Adrenal gland (tissue), 9 donors: ENCODE measurements at regions not wholly inside any gene's neighbourhood (a gene's known extent, or its start where the extent isn't known, plus 50 kb on each side); places are given as distances from the start of the nearest gene placed in this dataset.

Experiments used
- DNase-seq, 7 donors: peaks; one replicate each; pipeline ENCODE4 v3.0.0-alpha.2; 2019 to 2020
- H3K27ac ChIP-seq, 5 donors: fragments of 200-600 bp; sonication (generic) in 4 of 5; 1 replicate in 3 of 5; 2 replicates in 2 of 5; pipeline versions ENCODE4 v1.5.1 to v1.8.0; 2016 to 2020; ENCODE audit warnings: mild to moderate bottlenecking in 1 of 5
- H3K27me3 ChIP-seq: fragments of 200-600 bp; 2 replicates; pipeline ENCODE4 v1.8.0; 2021
- H3K36me3 ChIP-seq, 2 donors: fragments of 200-600 bp; replicated peaks in 1 of 2; 1 replicate in 1 of 2; 2 replicates in 1 of 2; pipeline versions ENCODE4 v1.5.1 to v1.8.0; 2018 to 2022
- H3K4me1 ChIP-seq, 2 donors: fragments of 200-600 bp; replicated peaks in 1 of 2; 1 replicate in 1 of 2; 2 replicates in 1 of 2; pipeline versions ENCODE4 v1.5.1 to v1.8.0; 2018 to 2021
- H3K4me3 ChIP-seq, 4 donors: fragments of 200-600 bp; sonication (generic) in 3 of 4; one replicate each; pipeline ENCODE4 v1.5.1; 2016 to 2018
- H3K9me3 ChIP-seq, 3 donors: fragments of 200-600 bp; sonication (generic) in 1 of 3; replicated peaks in 1 of 3; 1 replicate in 2 of 3; 2 replicates in 1 of 3; pipeline versions ENCODE4 v1.5.1 to v1.8.0; 2016 to 2021
- POLR2A ChIP-seq, 2 donors: fragments of 450-650 bp; IDR thresholded peaks; one replicate each; pipeline ENCODE4 v1.6.1; 2017; ENCODE audit warnings: antibody characterized with exemption in 2 of 2, mild to moderate bottlenecking in 2 of 2, moderate library complexity in 1 of 2
- WGBS, 4 donors: extraction: QIAGEN DNeasy Blood & Tissue Kit in 2 of 4; methylation state at CpG; one replicate each; pipeline versions ENCODE4 v1.1.5 to v1.1.7; 2013 to 2017; 5-methylcytosine and 5-hydroxymethylcytosine counted together
- intact Hi-C, 2 donors: fragments of 100-400 bp; cut with DNase I; formaldehyde crosslinking; loops; one replicate each; pipeline versions ENCODE4 v1.14.1 to v1.15.0; 2022 to 2023
- TF ChIP-seq, protein P1 (sequence below), 6 experiments: fragments of 450-650 bp in 4 of 6; fragments of 200-600 bp in 2 of 6; sonication (generic) in 1 of 6; IDR thresholded peaks; 1 replicate in 5 of 6; 2 replicates in 1 of 6; pipeline versions ENCODE4 v1.5.1 to v1.8.0; 2016 to 2021; ENCODE audit warnings: antibody characterized with exemption in 6 of 6, mild to moderate bottlenecking in 2 of 6, moderate library complexity in 1 of 6
- donor health status: healthy with polysubstance abuse.
- donor health status: Bipolar disorder and iron deficiency.
- donor health status: DM: yes; HTN: yes; CAD: no.
- donor health status: DM: no; HTN: no; CAD: no.
- donor health status: DM: no; HTN: no; CAD: no.

DNA sequence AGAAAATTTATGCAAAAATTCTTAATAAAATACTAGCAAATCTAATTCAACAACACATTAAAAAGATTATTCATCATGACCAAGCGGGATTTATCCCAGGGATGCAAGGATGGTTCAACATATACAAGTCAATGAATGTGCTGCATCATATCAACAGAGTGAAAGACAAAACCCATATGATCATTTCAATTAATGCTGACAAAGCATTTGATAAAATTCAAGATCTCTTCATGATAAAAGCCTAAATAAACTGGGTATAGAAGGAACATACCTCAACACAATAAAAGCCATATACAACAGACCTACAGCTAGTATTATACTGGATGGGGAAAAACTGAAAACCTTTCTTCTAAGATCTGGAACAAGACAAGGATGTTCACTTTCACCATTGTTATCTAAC is 89.7 kb downstream of the KBTBD8 start:
- TF ChIP-seq, protein P1, sequence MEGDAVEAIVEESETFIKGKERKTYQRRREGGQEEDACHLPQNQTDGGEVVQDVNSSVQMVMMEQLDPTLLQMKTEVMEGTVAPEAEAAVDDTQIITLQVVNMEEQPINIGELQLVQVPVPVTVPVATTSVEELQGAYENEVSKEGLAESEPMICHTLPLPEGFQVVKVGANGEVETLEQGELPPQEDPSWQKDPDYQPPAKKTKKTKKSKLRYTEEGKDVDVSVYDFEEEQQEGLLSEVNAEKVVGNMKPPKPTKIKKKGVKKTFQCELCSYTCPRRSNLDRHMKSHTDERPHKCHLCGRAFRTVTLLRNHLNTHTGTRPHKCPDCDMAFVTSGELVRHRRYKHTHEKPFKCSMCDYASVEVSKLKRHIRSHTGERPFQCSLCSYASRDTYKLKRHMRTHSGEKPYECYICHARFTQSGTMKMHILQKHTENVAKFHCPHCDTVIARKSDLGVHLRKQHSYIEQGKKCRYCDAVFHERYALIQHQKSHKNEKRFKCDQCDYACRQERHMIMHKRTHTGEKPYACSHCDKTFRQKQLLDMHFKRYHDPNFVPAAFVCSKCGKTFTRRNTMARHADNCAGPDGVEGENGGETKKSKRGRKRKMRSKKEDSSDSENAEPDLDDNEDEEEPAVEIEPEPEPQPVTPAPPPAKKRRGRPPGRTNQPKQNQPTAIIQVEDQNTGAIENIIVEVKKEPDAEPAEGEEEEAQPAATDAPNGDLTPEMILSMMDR (IDR thresholded peaks at IDR 0.05), result no peak
- no peaks in the 10 kb centered on the region for H3K4me1 ChIP-seq
- 81 to 93% (median 84%) methylated on average over 1 of the region's 1 CpG for WGBS, 4 donors

DNA sequence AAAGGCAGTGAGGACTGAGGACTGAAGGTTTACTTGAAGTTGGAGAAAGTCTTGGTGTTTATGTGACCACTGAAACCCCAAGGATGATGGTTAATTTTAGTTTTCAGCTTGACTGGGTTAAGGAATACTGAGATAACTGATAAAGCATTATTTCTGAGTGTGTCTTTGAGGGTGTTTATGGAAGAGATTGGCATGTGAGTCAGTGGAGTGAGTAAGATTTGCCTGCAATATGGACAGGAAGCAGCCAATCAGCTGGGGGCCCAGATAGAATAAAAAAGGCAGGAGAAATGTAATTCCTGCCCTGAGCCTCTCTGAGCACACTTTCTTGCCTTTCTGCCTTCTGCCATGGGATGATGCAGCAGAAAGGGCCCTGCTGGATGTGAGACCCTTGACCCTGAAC is 92.4 kb downstream of the KBTBD8 start:
- no peaks in the 10 kb centered on the region for H3K4me1 ChIP-seq
- no peaks in the 10 kb centered on the region for H3K9me3 ChIP-seq
- no peaks in the 10 kb centered on the region for H3K36me3 ChIP-seq
- TF ChIP-seq, protein P1 (IDR thresholded peaks at IDR 0.05), result no peak
- no peak for TF ChIP-seq POLR2A (IDR thresholded peaks at IDR 0.05)
- H3K4me3 ChIP-seq, result no peak overlapping the region
- intact Hi-C loops, result no loop called here
- H3K27me3 ChIP-seq, result no peaks in the 10 kb centered on the region
- no peak for DNase-seq
- no peak overlapping the region for H3K27ac ChIP-seq

More for the DNA sequence above, 89.7 kb downstream of the KBTBD8 start:
- no peaks in the 10 kb centered on the region for H3K27me3 ChIP-seq
- no peaks in the 10 kb centered on the region for H3K9me3 ChIP-seq
- no peak overlapping the region for H3K27ac ChIP-seq
- no peaks in the 10 kb centered on the region for H3K36me3 ChIP-seq
- intact Hi-C loops, result no loop called here
- no peak for DNase-seq
- no peak overlapping the region for H3K4me3 ChIP-seq

DNA sequence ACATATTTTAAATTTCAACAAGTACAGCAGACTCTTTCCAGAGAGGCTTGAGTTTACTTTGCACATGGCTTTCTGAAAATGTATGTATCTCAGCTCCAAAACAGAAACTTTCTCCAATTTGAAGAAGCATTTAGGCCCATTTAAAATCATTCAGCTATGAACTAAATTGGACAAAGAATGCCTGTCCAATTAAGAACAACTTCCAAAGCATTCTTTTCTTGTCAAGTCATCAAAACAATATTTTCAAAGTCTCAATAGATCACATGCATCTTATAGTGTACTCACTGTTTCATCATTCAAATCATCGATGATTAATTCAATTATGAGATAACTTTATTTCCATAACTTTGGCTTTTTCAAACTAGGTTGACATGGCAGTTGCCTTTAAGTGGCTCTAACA is 95.2 kb downstream of the KBTBD8 start:
- no peak overlapping the region for H3K4me3 ChIP-seq
- no peak overlapping the region for H3K27ac ChIP-seq
- 90 to 95% (median 91%) methylated on average over 1 of the region's 1 CpG for WGBS, 4 donors
- no peaks in the 10 kb centered on the region for H3K36me3 ChIP-seq
- intact Hi-C loops, result no loop called here
- DNase-seq, result no peak
- no peaks in the 10 kb centered on the region for H3K27me3 ChIP-seq
- H3K4me1 ChIP-seq, result no peaks in the 10 kb centered on the region
- TF ChIP-seq, protein P1 (IDR thresholded peaks at IDR 0.05), result no peak
- no peak for TF ChIP-seq POLR2A (IDR thresholded peaks at IDR 0.05)
- no peaks in the 10 kb centered on the region for H3K9me3 ChIP-seq

DNA sequence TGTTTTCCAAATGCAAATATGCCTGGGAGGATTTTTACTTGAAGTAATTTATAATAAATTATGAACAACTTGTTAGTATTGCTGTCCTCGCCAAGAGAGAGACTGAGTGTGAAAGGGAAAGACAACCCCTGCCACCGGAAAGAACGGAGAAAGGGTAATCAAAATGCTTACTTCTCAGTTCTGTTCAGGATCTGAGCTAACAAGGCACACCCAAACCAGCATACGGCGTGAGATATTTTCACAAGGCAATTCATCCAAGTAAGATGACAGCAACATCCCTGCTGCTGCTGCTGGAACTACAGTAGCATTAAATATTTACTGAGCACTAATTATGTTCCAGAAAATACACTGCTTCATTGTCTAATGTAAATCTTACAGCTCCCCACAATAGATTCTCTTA is 96.1 kb downstream of the KBTBD8 start:
- Histone ChIP-seq H3K9me3 (no peaks in the 10 kb centered on the region), H3K4me1 (no peaks in the 10 kb centered on the region), H3K4me3 (no peak overlapping the region), H3K27ac (no peak overlapping the region), H3K27me3 (no peaks in the 10 kb centered on the region), H3K36me3 (no peaks in the 10 kb centered on the region)
- WGBS, 4 donors, result 41 to 57% (median 52%) methylated on average over 5 of the region's 5 CpGs
- TF ChIP-seq, protein P1 (IDR thresholded peaks at IDR 0.05), result no peak
- no peak for TF ChIP-seq POLR2A (IDR thresholded peaks at IDR 0.05)
- intact Hi-C loops, result no loop called here
- DNase-seq, result no peak
